Left lobe of liver (tissue), 2 donors: ENCODE measurements at regions not wholly inside any gene's neighbourhood (a gene's known extent, or its start where the extent isn't known, plus 50 kb on each side); places are given as distances from the start of the nearest gene placed in this dataset.
"Not testable (repeated sequence)": the region's sequence is repeated elsewhere in the genome, so short reads cannot be mapped to it uniquely, and the experiment has no call there.

Source experiments
- ATAC-seq: fragments of 200-7000 bp; cut with Tn5 transposase; one replicate; pipeline ENCODE4 v1.9.1; 2020; ENCODE audit warnings: mild to moderate bottlenecking, moderate library complexity
- DNase-seq: peaks from one replicate; pipeline ENCODE4 v3.0.0-alpha.2; 2020; ENCODE audit warnings: low spot score
- donor health status: DM: no; HTN: no; CAD: no; lungs with moderate emphysema.
- donor health status: DM: no; HTN: yes; CAD: no.

DNA sequence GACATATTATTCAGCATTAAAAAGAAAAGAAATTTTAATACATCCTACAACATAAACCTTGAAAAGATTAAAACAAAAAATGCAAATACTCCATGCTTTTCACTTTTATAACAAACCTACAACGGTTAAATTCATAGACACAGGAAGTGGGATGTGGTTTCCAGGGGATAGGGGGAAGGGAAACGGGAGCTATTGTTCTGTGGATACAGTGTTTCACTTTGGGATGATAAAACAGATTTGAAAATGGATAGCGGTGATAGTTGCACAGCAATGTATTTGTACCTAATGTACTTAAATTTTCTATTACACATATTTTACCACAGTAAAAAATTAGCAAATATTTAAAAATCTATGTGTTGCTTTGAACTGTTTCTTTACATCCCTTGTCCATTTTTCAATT lies 368.0 kb downstream of the CDY2B start:
- not testable (repeated sequence) for ATAC-seq, DNase-seq

DNA sequence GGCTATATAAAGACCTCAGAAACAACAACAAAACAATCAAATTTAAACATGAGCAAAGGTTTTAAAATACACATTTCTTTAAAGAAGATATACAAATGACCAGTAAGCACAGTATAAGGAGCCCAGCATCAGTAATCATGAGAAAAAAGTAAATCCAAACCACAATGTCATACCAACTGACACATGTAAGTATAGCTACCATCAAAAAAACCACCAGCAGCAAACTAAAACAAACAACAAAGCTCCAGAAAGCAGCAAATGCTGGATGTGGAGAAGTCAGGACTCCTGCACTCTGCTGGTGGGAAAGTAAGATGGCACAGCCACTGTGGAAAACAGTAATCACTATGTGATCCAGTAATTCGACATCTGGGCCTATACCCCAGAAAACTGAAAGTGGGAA lies 368.5 kb downstream of the CDY2B start:
- not testable (repeated sequence) for ATAC-seq, DNase-seq

DNA sequence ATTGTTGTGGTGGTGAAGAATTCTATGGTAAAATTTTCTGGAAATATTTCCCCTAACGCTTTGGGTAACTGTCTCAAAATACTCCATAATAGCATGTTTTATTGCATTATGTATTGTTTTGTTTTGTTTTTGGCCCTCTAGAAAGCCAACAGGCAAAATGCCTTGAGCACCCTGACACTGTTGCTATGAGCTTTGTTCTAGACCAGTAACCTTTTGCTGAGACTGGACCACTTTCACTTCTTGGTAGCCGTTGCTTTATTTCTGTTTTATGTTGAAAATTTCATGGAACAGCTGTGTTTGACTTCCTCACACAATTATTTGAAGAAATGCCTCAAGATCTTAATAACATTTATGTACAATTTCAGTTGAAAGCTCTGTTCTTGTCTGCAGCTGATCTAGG lies 374.2 kb downstream of the CDY2B start:
- not testable (repeated sequence) for DNase-seq, ATAC-seq

DNA sequence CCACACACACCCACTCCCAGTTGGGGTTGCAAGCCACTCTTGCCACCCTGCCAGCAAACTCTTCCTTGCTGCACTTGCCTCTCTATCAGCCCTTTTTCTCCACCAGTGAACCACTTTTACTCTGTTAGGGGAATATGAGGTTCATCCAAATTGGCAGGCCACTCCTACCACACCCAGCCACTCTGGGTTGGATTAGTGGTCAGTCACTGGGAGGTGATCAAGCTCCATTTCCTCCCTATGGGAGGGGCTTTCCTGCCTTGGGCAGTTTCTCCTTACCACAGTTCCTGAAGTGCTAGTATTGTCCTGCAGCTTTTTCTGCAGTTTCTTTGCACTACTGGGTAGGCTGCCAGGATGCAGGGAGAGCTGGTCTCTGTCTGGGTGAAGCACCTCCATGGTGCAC lies 395.3 kb downstream of the CDY2B start:
- DNase-seq, ATAC-seq: not testable (repeated sequence)

DNA sequence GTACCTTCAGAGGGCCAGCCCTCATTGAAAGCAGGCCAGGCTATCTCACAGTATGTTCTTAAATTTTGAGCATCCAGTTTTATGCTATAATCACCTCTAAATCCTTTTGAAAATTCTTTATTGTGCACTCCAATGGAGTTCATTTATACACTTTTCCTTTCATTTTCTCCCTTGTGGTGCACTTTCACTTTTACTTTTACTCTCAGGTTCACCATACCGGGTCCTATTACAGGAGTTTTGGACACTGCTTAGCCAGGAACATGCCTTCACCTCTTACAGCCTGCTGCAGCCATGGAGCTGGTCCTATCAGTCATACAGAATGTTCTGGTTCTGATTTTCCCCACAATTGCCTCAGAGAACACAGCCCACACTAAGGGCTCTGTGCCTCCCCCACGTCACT lies 395.9 kb downstream of the CDY2B start:
- not testable (repeated sequence) for DNase-seq
- ATAC-seq: peak; percentile 84

DNA sequence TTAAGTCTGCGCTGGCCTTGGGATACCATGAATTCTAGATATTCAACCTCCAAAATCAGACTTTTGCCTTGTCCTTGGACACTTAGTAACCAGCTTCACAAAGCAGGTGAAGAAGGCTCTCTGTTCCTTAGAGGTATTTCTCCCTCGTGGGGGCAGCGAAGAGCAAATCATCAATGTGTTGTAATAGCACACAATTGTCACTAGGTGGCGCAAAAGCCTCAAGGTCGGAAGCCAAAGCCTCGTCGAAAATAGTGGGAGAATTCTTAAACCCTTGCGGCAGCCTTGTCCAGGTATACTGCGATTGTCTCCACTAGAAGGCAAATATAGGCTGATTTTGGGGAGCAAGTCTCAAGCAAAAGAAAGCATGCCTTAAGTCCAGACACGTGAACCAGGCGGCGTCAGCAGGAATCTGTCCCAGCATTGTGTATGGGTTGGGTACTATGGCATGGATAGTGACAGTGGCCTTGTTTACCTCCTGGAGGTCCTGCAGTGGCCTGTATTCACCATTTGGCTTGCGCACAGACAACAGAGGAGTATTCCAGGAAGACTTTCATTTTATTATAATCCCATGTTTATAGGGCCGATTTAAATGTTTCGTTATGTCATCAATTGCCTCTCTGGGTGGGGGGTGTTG lies 398.5 kb downstream of the CDY2B start:
- DNase-seq: not testable (repeated sequence)
- peak; percentile 86 for ATAC-seq

DNA sequence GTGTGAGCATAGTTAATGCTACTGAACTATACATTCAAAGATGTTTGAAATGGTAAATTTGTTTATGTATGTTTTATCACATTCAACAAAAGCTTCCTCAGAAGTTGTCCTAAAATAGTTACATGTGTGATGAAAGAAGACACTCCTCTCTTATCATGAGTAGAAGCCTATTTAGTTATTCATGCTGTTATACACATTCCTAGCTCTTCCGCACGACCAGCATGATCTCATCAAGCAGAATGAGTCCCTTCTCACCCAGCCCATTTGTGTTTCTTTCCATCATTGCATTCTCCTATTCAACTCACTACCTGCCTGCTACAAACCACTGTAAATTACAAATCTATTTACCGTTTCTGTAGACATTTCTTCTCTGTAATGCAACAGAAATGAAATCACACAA lies 408.0 kb downstream of the CDY2B start:
- not testable (repeated sequence) for DNase-seq, ATAC-seq

DNA sequence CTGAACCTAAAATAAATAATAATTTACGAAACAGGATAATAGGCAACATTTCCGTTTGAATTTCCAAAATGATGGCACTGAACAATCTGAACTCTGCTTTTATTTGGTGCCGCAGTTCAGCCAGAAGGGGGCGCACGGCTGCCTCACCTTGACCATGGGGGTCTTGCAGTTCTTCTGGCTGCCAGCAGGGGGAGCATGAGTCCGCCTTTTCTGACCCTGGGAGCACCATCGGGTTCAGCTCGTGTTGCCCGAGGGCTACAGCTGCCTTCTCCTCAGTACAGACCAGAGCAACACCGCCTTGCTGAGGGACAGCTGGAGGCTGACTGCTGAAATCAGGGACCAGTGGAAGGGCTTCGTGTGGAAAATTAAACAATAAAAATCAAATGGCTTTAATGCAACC lies 420.3 kb downstream of the CDY2B start:
- peak; percentile 99 for ATAC-seq
- DNase-seq: not testable (repeated sequence)

DNA sequence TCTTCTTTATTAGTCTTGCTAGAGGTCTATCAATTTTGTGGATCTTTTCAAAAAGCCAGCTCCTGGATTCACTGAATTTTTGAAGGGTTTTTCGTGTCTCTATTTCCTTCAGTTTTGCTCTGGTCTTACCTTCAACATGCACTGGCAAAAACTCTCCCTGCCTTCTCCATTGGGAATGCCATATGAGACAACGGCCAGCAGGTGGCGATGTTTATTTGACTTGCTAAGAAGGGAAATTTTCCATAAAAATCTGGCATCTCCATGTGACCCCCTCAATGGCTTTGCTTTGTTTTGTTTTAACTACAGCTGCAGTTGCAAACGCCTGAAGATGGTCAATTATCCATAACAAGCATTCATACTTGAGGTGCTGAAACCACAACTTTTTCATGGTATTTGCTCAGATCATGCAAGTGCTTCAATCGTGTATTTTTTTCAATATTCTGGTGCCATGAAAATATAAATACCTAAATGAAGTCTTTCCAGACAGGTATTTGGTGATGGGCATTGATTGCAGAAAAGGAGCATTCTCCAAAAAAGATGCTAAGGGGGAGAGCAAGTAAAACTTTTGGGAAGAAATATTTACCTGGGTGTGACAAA lies 449.4 kb downstream of the CDY2B start:
- ATAC-seq: peak; percentile 45
- DNase-seq: no peak

DNA sequence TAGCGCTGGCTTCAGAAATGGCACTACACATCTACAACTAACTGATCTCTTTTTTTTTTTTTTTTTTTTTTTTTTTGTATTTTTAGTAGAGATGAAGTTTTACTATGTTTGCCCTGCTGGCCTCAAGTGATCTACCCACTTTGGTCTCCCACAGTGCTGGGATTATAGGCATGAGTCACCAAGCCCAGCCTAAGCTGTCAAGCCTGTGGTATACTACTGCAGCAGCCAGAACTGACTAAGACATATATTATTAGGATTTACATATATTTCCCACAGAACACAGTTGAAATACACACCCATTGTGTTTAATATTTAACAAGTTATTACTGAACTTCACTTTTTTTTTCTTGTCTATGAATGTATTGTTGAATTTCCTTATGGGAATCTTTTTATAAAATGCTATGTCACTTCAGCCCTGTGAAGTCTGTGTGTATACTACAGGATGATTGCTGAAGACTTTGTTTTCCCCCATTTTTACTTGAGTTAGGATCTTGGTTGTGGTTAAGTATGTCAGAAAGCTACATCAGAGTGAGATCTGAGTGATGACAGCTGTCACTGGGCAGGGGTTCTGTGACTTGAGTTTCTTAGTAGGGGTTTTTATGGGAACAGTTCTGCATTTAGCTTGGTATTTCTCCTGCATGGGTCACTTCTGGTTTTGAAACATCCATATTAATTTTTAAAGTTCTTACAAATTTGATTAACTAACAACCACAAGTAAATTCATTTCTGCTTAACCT lies 481.5 kb downstream of the CDY2B start:
- ATAC-seq (no peak), DNase-seq (no peak)

DNA sequence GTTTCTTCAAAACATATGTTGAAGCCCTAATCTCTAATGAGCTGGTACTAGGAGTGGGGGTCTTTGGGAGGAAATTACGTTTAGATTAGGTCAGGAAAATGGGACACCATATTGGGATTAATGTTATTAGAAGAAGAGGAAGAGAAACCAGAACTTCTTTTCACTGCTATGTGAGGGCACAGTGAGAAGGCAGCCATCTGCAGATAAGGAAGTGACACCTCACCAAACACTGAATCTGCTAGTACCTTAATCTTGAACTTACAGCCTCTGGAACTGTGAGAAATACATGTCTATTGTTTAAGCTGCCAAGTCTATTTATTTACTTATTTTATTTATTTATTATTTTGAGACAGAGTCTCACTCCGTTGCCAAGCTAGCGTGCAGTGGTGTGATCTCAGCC lies 482.4 kb downstream of the CDY2B start:
- no peak for ATAC-seq
- DNase-seq: no peak

DNA sequence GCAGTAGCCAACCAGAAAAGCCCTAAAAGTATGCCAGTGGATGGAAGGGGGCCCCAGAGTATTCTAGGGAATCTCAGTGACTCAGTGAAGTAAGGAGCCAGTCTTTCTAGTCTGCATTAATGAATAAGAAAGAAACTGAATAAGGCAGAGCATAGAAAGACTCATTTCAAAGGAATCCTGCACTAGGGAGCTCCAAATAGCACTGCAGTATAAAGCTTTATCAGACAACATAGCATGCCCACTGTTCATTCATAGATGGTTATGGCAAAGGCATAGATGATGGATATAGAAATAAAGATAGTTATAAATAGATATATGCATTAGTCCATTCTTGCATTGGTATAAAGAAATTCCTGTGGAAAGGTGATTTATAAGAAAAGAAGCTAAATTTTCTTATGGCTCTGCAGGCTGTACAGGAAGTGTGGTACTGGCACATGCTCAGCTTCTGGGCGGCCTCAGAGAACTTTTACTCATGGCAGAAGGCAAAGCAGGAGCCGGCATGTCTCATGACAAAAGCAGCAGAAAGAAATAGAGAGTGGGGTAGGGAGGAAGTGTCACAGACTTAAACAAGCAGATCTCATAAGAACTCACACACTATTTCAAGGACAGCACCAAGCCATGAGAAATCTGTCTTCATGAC lies 498.5 kb downstream of the CDY2B start:
- DNase-seq: no peak
- no peak for ATAC-seq

DNA sequence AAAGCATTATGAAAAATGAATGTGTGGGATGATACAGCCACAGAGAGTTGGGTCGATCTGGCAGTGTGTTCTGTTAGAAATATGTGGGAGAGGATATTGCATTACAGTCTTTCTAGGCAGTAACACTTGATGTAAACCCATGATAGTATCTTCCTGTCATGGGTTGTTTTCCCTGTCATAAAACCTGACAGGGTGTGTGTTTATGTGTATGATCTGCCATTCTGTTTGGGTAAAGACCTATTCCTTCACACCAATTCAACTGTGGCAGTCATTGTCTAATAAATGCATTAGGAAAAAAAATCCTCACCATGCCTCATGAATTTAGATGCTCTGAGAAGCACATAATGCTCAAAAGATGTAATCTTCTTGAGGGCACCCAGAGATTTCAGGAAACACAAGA lies 501.7 kb downstream of the CDY2B start:
- DNase-seq: no peak
- no peak for ATAC-seq

DNA sequence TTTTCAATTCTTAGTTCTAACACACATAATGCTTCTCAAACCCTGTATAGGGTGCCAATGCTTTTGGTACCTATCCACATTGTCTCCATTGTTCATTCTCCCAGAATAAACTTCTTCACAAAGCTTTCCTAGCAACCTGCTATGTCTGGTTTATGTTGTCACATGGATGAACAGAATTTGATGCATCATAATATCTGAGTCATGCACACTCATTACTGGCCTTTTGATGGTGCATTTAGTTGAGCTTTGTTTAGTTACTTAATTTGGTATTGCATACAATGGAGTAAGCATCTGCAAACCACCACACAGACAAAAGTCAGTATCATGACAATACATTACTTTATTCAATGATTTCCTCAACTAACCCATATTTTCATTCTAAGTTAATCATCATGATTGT lies 511.6 kb downstream of the CDY2B start:
- no peak for DNase-seq
- ATAC-seq: no peak

DNA sequence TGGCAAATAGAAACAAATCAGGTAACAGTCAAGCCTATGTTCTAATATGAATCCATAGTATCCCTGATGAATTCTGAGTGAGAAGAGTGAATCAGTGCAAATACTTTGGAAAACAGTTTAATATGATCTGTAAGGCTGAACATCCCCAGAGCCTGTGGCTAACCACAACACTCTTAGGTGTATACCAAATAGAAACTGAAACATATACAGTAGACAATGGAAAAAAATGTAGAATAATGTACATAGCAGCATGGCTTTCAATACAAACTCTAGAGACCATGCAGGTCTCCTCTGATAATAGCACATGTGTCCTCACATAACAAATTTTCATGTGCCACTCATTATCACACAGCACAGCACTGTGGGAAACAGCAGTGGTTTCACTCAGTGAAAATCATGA lies 513.6 kb downstream of the CDY2B start:
- ATAC-seq: no peak
- no peak for DNase-seq

DNA sequence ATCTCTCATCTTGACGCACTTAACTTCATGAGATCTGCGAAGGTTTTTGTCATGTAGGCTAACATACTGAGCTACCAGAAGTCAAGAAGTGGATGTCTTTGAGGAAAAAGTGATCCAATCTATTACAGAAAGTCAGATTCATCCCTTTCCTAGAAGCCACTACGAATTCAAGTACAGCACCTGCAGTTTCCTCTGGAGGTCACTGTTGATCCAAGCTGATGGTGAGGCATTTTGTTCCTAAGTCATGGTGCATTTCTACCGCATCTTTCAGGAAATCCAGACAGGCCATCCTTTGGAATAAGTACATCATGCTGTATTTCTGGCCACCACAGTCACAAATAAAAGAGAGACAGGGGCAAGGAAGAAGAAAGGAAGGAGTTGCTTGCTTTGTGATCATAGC lies 541.0 kb downstream of the CDY2B start:
- ATAC-seq: no peak
- no peak for DNase-seq

DNA sequence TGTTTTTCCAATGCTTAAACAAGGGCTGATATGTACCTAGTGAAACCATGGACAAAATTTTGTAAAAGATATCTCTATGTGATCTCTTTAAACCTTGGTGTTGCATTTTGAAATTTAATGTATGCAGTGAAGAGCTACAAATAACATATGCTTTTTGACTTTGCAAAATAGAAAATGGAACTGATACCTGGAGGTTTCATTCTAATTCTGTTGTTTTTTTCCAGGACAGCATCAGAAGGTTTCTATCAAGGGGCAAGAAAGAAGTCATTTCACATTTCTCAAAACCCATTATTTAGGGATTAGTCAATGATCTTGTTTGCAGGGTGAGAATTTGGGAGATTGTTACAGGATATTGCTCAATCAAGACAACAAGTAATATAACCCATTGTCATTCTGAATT lies 549.3 kb downstream of the CDY2B start:
- no peak for ATAC-seq
- DNase-seq: no peak

DNA sequence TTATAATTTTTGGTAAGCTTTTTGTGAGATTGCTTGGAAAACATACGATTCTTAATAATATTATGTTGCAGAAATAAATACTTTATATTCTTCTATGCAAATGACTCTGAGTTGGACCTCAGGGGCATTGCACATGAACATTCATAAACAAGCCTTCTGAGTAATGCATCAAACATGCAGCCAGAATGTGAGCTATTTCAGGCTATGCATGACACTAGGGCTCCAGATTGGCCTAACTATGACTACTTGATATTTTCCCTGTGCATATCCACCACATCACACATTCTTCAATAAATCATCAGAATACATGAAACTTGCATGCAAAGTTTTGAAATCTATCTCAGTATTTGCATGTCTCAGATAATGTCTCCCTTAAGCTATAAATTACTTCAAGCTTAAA lies 560.1 kb downstream of the CDY2B start:
- no peak for ATAC-seq
- no peak for DNase-seq

DNA sequence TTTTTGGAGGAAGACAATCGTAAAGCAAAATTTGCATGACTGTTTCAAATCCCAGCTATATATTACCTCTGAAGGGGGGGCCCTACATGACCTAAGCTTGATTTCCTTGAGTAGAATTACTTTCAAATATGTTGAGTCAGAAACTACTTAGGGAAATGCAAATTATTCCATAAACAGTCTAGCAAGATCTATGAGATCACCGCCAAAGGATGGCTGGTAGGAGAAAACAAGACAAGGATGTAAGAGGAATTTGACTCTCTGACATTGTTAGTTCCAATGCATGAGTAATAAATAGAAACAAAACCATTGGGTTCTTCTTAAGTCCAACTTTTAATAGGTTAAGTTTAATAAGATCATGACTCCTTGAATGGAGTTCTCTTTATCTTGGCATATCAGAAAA lies 561.4 kb downstream of the CDY2B start:
- no peak for ATAC-seq
- no peak for DNase-seq

DNA sequence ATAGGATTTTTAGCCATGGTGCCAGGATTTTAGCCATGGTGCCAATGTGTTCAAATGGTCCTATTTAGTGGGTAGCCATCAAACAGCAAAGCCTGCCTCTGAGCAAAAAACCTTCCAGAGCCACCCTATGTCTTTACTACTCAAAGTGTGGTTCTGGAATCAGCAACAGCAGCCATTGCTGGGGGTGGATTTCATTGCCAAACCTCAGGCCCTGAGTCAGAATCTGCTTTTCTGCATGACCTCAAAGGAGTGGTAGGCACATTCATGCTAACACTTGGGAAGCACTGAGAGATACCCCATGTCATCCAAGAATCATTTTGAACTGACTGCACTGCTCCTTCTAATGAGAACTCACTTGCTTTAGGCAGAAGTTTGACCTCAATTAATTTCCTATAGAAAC lies 603.0 kb downstream of the CDY2B start:
- ATAC-seq (no peak), DNase-seq (no peak)

DNA sequence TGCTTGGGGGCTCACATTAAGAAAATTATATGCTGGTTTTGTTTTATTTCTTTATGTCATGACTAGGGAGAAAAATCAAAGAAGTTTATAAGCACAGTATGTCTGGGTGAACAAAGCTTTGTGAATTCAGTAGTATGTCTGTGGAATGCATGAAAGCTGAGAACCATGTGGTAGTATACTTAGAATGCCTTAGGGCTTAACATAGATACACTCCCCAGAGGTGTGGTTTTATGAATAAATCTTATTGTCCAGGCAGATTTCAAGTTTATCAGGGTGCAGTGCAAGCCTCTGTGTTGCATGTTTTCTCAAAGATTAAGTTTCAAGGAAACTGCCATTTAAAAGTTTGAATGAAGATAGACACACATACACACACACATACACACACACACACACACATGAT lies 620.5 kb downstream of the CDY2B start:
- no peak for ATAC-seq
- DNase-seq: no peak

DNA sequence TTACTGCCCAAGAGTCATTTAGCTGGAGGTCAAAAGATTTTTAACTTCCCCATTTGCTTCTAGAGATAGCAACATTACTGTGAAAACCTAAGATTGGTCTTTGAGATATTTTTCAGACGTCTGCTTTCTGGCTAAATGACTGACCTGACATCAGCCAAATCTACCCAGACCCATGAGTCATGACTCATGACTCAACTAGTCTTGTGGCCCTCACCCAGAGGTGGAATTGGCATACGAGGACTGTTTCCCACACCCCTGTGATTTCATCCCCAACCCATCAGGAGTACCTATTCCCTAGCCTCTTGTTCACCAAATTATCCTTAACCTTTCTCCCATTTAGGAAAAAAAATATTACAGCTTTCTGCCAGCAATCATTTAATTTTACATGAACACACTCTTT lies 641.6 kb downstream of the CDY2B start:
- ATAC-seq (no peak), DNase-seq (no peak)
